ENCODE measurements at regions not wholly inside any gene's neighbourhood (a gene's known extent, or its start where the extent isn't known, plus 50 kb on each side); places are given as distances from the start of the nearest gene placed in this dataset.

GRCh38 chr4:114316789-114317188 is 281.8 kb upstream of the UGT8 start:
- DNase-seq (ENCODE audit: low spot score), result no peak
- in situ Hi-C loops (cut with MboI; ENCODE audit: low pct_unique_long_range_greater_than_20kb, low sequenced_read_pairs, unreplicated experiment), result no loop called here
- no peak for TF ChIP-seq CTCF (IDR thresholded peaks at IDR 0.05; ENCODE audit: extremely low read depth, insufficient read depth, missing control alignments)

- DNase-seq (ENCODE audit: low spot score), result no peak
- in situ Hi-C loops (cut with MboI; ENCODE audit: low pct_unique_long_range_greater_than_20kb, low sequenced_read_pairs, unreplicated experiment), result no loop called here
- TF ChIP-seq CTCF (IDR thresholded peaks at IDR 0.05; ENCODE audit: extremely low read depth, insufficient read depth, missing control alignments), result no peak
These were observed 281.0 kb upstream of the UGT8 start for GRCh38 chr4:114317564-114317963.

GRCh38 chr4:114318309-114318708 is 280.3 kb upstream of the UGT8 start:
- no peak for TF ChIP-seq CTCF (IDR thresholded peaks at IDR 0.05; ENCODE audit: extremely low read depth, insufficient read depth, missing control alignments)
- DNase-seq (ENCODE audit: low spot score), result no peak
- in situ Hi-C loops (cut with MboI; ENCODE audit: low pct_unique_long_range_greater_than_20kb, low sequenced_read_pairs, unreplicated experiment), result no loop called here

GRCh38 chr4:114320126-114320525 is 278.5 kb upstream of the UGT8 start:
- in situ Hi-C loops (cut with MboI; ENCODE audit: low pct_unique_long_range_greater_than_20kb, low sequenced_read_pairs, unreplicated experiment), result no loop called here
- no peak for DNase-seq (ENCODE audit: low spot score)
- no peak for TF ChIP-seq CTCF (IDR thresholded peaks at IDR 0.05; ENCODE audit: extremely low read depth, insufficient read depth, missing control alignments)

- DNase-seq (ENCODE audit: low spot score), result no peak
- TF ChIP-seq CTCF (IDR thresholded peaks at IDR 0.05; ENCODE audit: extremely low read depth, insufficient read depth, missing control alignments), result no peak
- in situ Hi-C loops (cut with MboI; ENCODE audit: low pct_unique_long_range_greater_than_20kb, low sequenced_read_pairs, unreplicated experiment), result no loop called here
These were observed 277.2 kb upstream of the UGT8 start for GRCh38 chr4:114321366-114321765.

- in situ Hi-C loops (cut with MboI; ENCODE audit: low pct_unique_long_range_greater_than_20kb, low sequenced_read_pairs, unreplicated experiment), result no loop called here
- no peak for DNase-seq (ENCODE audit: low spot score)
- TF ChIP-seq CTCF (IDR thresholded peaks at IDR 0.05; ENCODE audit: extremely low read depth, insufficient read depth, missing control alignments), result no peak
These were observed 274.8 kb upstream of the UGT8 start for GRCh38 chr4:114323841-114324240.

GRCh38 chr4:114326358-114326757 is 272.2 kb upstream of the UGT8 start:
- no peak for DNase-seq (ENCODE audit: low spot score)
- no peak for TF ChIP-seq CTCF (IDR thresholded peaks at IDR 0.05; ENCODE audit: extremely low read depth, insufficient read depth, missing control alignments)
- in situ Hi-C loops (cut with MboI; ENCODE audit: low pct_unique_long_range_greater_than_20kb, low sequenced_read_pairs, unreplicated experiment), result no loop called here

Measured in GM13977 (cell line).